GM19023 (cell line): ENCODE measurements at regions not wholly inside any gene's neighbourhood (a gene's known extent, or its start where the extent isn't known, plus 50 kb on each side); places are given as distances from the start of the nearest gene placed in this dataset.
"Not testable (repeated sequence)": the region's sequence is repeated elsewhere in the genome, so short reads cannot be mapped to it uniquely, and the experiment has no call there.

Experiments used
- ATAC-seq: cut with Tn5 transposase; IDR thresholded peaks from one replicate; pipeline ENCODE4 v1.9.1; 2021; ENCODE audit warnings: mild to moderate bottlenecking, moderate library complexity; ENCODE audit not compliant: unreplicated experiment

- ATAC-seq, result no peak
These were observed 249.5 kb downstream of the PRELID2 start for GRCh38 chr5:145585443-145586148.

GRCh38 chr5:145579301-145579700 lies 255.8 kb downstream of the PRELID2 start:
- no peak for ATAC-seq

- ATAC-seq, result no peak
These were observed 260.1 kb downstream of the PRELID2 start for GRCh38 chr5:145574889-145575573.

- no peak for ATAC-seq
These were observed 266.6 kb downstream of the PRELID2 start for GRCh38 chr5:145568581-145568980.

GRCh38 chr5:145562931-145563330 lies 272.2 kb downstream of the PRELID2 start:
- ATAC-seq, result no peak

GRCh38 chr5:145558288-145558687 lies 276.9 kb downstream of the PRELID2 start:
- no peak for ATAC-seq

GRCh38 chr5:145557345-145557744 lies 277.8 kb downstream of the PRELID2 start:
- ATAC-seq, result no peak

GRCh38 chr5:145554399-145554798 lies 280.7 kb downstream of the PRELID2 start:
- ATAC-seq, result no peak

GRCh38 chr5:145553177-145553576 lies 282.0 kb downstream of the PRELID2 start:
- no peak for ATAC-seq

- ATAC-seq, result no peak
These were observed 283.4 kb downstream of the PRELID2 start for GRCh38 chr5:145551714-145552113.

GRCh38 chr5:145548097-145548496 lies 287.0 kb downstream of the PRELID2 start:
- no peak for ATAC-seq

GRCh38 chr5:145544401-145544800 lies 290.7 kb downstream of the PRELID2 start:
- ATAC-seq, result no peak

GRCh38 chr5:145543968-145544367 lies 291.2 kb downstream of the PRELID2 start:
- no peak for ATAC-seq

GRCh38 chr5:145540375-145540774 lies 294.8 kb downstream of the PRELID2 start:
- ATAC-seq, result no peak

GRCh38 chr5:145539201-145539600 lies 295.9 kb downstream of the PRELID2 start:
- ATAC-seq, result no peak

- no peak for ATAC-seq
These were observed 299.0 kb downstream of the PRELID2 start for GRCh38 chr5:145536133-145536532.

GRCh38 chr5:145531038-145531734 lies 304.0 kb downstream of the PRELID2 start:
- no peak for ATAC-seq

GRCh38 chr5:145521523-145521922 lies 313.6 kb downstream of the PRELID2 start:
- ATAC-seq, result no peak

GRCh38 chr5:145521066-145521465 lies 314.1 kb downstream of the PRELID2 start:
- no peak for ATAC-seq

GRCh38 chr5:145520335-145520734 lies 314.8 kb downstream of the PRELID2 start:
- no peak for ATAC-seq

GRCh38 chr5:145517588-145517987 lies 317.6 kb downstream of the PRELID2 start:
- not testable (repeated sequence) for ATAC-seq

- no peak for ATAC-seq
These were observed 323.8 kb downstream of the PRELID2 start for GRCh38 chr5:145511351-145511750.
